MG63 (cell line): ENCODE measurements at regions not wholly inside any gene's neighbourhood (a gene's known extent, or its start where the extent isn't known, plus 50 kb on each side); places are given as distances from the start of the nearest gene placed in this dataset.
A peak's percentile ranks its signal among the peaks of the same experiment; 100 is the strongest.
"Not testable (repeated sequence)": the region's sequence is repeated elsewhere in the genome, so short reads cannot be mapped to it uniquely, and the experiment has no call there.

Experiments used
- DNase-seq: peaks from one replicate; pipeline ENCODE4 v3.0.0-alpha.2; 2020
- H3K27me3 ChIP-seq: fragments of 250-450 bp; sonication (Bioruptor Pico); 2 replicates; pipeline ENCODE4 v1.5.1; 2020; ENCODE audit warnings: mild to moderate bottlenecking, moderate library complexity
- H3K36me3 ChIP-seq: fragments of 250-450 bp; sonication (Bioruptor Pico); 2 replicates; pipeline ENCODE4 v1.5.1; 2020; ENCODE audit warnings: mild to moderate bottlenecking, moderate library complexity
- H3K4me3 ChIP-seq: fragments of 250-450 bp; sonication (Bioruptor Pico); 2 replicates; pipeline ENCODE4 v1.5.1; 2020; ENCODE audit warnings: mild to moderate bottlenecking, moderate library complexity
- H3K9me3 ChIP-seq: fragments of 250-450 bp; sonication (Bioruptor Pico); 2 replicates; pipeline ENCODE4 v1.5.1; 2020; ENCODE audit warnings: mild to moderate bottlenecking, moderate library complexity

DNA sequence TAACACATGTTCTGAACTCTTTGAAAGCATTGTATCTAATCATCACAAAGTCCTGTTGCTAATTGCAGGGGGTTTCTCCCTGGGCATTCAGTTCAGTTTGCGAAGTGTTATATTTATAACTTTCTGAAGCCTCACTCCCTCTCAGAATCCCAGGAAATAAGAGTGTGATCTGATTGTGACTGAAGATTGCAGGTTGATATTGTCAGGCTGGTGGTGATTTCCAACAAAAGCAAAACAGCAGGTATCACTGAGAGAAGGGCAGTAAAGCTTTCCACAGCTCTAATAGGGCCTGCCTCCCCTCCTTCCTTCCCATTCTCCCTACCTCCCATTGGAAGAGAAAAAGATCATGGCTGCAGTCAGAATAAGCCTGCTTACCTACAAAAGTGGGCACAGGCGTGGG, 466.7 kb upstream of the FSHR start:
- Histone ChIP-seq H3K4me3 (no peak overlapping the region), H3K36me3 (no peaks in the 10 kb centered on the region), H3K9me3 (no peaks in the 10 kb centered on the region), H3K27me3 (no peaks in the 10 kb centered on the region)
- DNase-seq: no peak

DNA sequence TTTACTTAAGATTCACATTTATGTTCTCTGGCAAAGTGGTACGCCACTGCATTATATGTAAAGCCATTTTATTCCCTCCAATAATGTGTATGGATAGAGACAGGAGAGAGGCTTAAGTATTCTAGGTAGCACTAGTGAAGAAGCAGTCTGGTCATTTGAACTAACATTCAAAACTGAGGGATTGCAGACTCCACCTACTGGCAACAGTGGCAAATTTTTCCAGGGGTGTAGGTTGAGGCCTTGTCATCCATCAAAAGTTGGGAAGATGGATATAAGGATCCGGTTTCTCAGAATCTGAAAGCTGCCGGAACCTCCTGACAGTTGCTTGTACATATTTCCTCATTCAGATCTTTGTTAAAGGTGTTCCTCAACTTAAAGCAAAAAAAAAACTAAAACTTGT, 465.5 kb upstream of the FSHR start:
- Histone ChIP-seq H3K27me3 (no peaks in the 10 kb centered on the region), H3K9me3 (no peaks in the 10 kb centered on the region), H3K4me3 (no peak overlapping the region), H3K36me3 (no peaks in the 10 kb centered on the region)
- no peak for DNase-seq

DNA sequence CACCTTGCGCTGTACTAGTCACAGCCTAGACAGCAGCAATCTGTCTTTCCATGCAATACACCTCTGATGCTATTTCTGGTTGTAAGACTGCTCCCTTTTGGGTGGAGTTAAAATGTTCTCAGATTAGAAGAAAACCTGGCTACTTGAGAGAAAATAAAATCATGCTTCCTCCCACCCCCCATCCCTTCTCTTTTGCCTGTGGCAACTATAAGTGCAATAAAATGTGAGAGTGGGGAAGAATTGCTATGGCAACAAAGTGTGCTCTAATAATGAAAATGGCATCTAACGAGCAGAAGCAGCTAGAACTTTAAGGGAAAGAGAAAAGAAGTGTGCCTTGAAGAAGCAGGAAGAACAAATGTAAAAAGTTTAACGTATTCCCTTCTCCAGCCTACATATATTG, 464.2 kb upstream of the FSHR start:
- Histone ChIP-seq H3K36me3 (no peaks in the 10 kb centered on the region), H3K27me3 (no peaks in the 10 kb centered on the region), H3K4me3 (no peak overlapping the region), H3K9me3 (no peaks in the 10 kb centered on the region)
- no peak for DNase-seq

DNA sequence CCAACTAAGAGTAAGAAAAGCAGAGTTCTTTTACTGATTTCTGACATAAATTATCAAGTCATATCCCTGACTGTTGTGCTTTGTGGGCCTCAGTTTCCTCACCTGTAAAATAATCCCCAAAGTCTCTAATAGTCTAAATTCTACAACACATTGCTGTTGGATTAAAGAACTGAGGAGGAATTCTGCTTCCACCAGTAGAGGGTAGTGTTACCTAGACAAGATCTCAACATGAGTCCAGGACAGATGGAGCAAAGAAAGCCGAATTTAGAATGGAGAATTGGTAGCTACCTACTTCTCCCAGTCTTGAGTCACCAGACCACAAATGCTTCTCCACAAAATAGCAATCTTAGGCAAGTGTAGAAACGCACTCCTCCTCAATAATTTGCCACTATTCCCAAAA, 462.5 kb upstream of the FSHR start:
- H3K4me3 ChIP-seq: no peak overlapping the region
- H3K27me3 ChIP-seq: no peaks in the 10 kb centered on the region
- no peaks in the 10 kb centered on the region for H3K9me3 ChIP-seq
- no peak for DNase-seq
- no peaks in the 10 kb centered on the region for H3K36me3 ChIP-seq

DNA sequence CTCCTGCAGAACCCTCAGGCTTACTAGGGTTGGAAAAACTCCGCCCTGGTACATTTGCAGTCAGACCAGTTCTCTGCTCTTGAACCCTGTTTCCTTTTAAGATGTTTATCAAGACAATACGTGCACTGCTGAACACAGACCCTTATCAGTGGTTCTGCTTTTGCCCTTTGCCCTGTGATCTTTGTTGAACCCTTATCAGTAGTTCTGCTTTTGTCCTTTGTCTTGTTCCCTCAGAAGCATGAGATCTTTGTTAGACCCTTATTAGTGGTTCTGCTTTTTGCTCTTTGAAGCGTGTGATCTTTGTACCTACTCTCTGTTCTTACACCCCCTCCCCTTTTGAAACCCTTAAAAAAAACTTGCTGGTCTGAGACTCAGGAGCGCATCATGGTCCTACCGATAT, 457.5 kb upstream of the FSHR start:
- not testable (repeated sequence) for H3K27me3 ChIP-seq, H3K36me3 ChIP-seq, DNase-seq

DNA sequence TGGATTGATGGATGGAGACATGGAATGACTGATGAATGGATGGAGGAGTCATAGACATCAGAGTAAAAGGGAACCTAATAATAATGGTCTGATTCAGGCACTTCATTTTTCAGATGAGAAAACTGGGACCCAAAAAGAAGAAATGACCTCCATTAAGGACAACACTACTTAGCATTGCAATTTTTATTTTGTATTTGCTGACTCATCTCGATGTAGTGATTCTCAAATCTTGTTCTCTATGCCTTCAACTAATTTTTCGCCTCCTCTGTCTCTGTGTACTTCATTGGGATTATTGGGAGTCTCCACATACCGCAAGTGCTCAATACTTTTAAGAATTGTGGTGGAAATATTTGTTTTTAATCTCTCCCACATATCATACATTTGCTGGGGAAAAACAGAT, 446.2 kb upstream of the FSHR start:
- Histone ChIP-seq H3K27me3 (no peaks in the 10 kb centered on the region), H3K4me3 (no peak overlapping the region), H3K36me3 (no peaks in the 10 kb centered on the region), H3K9me3 (no peaks in the 10 kb centered on the region)
- no peak for DNase-seq

More for the DNA sequence above, 457.5 kb upstream of the FSHR start:
- H3K9me3 ChIP-seq, H3K4me3 ChIP-seq: not testable (repeated sequence)

DNA sequence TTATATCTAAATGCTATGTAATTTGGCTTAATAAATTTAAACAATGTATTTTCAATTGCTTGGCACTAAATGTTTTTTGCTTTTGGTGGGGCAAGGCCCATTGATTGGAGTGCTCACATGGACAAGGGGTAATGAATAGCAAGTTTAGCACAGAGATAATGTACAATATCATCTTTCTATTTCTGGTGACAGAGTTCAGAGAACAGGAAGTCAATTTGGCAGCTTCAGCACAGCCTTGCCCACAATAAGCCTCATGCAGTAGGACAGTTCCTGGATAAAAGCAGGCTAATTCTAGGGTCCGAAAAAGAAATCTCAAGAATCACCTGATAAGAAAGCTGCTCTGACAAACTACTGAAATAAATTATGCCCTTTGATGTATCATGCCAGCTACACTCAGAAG, 443.9 kb upstream of the FSHR start:
- DNase-seq: no peak
- no peak overlapping the region for H3K4me3 ChIP-seq
- no peaks in the 10 kb centered on the region for H3K9me3 ChIP-seq
- H3K27me3 ChIP-seq: no peaks in the 10 kb centered on the region
- H3K36me3 ChIP-seq: no peaks in the 10 kb centered on the region

DNA sequence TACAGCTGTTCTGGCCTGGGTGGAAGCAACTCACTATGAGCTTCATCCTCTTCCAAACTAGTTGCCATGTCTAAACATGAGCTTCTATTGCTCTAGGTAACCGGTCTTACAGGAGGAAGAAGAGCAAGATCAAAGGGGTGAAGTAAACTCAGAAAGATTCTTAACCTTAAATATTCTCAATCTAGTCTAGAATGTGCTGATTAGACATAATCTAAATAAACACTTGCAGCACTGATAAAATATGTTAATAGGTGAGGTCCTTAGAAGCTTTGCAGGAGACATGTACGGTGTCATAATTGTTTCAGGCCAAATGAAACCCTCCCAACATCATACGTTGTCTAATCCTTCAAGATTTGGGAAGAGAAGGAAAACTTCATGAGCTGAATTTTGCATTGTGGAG, 431.6 kb upstream of the FSHR start:
- DNase-seq: no peak
- H3K27me3 ChIP-seq: no peaks in the 10 kb centered on the region; the same call in 1 of the 2 replicates
- H3K4me3 ChIP-seq: no peak overlapping the region
- no peaks in the 10 kb centered on the region for H3K36me3 ChIP-seq
- H3K9me3 ChIP-seq: no peaks in the 10 kb centered on the region

DNA sequence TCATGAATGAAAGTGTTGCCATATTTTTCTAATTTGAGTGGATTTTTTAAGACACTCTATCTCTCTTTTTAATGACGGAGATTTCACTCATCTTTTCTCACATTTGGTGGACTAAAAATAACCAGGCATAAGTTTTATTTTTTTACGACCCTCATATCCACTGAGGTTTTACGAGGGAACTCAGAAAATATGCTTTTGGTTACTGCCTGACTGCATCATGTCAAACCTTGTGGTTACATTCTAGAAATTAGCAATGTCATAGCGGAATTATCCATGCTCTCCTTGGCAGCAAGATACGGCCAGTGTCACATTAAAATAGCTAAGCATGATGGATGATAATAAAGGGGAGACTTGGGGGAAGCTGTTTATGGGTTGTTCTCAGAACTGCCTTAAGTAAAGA, 428.6 kb upstream of the FSHR start:
- no peaks in the 10 kb centered on the region for H3K9me3 ChIP-seq
- no peak overlapping the region for H3K4me3 ChIP-seq
- H3K27me3 ChIP-seq: no peaks in the 10 kb centered on the region; the same call in 1 of the 2 replicates
- H3K36me3 ChIP-seq: no peaks in the 10 kb centered on the region
- DNase-seq: no peak

DNA sequence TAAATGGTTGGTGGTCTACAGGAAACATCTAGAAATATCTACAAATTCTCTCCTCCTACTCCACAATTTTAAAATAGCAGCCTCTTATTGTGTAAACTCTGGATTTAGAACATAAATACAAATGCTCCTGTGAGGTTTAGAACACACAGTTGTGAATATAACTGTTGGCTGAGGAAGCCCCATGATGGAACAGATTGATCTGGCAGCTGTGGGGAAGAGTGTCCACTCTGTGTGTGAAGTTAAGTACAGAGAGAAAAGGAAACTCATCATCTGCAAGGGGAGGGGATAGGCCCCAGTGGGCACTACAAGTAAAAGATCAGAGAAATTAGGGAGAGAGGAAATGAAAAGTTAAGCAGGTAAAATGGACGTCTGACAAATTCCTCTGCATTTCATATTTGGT, 422.7 kb upstream of the FSHR start:
- no peaks in the 10 kb centered on the region for H3K27me3 ChIP-seq
- DNase-seq: no peak
- no peaks in the 10 kb centered on the region for H3K36me3 ChIP-seq
- H3K9me3 ChIP-seq: no peaks in the 10 kb centered on the region
- H3K4me3 ChIP-seq: no peak overlapping the region

DNA sequence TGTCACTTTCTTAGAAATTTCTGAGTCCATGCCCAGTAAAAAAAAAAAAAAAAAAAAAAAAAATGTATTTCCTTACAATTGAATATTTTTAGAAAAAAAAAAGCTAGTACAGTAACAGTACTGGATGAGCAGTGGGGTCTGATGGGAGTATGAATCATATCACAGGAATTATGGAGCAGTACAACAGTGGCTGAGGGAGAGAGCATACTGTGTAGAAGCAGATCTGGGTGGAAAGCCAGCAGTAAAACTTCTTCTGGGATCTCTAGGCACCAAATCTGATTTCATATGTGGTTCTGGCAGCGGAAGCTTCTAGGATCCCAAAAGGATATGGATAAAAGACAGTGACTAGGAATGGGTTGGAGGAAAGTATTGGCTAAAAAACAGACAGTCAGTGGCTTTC, 414.9 kb upstream of the FSHR start:
- no peak for DNase-seq
- no peaks in the 10 kb centered on the region for H3K36me3 ChIP-seq
- H3K4me3 ChIP-seq: no peak overlapping the region

DNA sequence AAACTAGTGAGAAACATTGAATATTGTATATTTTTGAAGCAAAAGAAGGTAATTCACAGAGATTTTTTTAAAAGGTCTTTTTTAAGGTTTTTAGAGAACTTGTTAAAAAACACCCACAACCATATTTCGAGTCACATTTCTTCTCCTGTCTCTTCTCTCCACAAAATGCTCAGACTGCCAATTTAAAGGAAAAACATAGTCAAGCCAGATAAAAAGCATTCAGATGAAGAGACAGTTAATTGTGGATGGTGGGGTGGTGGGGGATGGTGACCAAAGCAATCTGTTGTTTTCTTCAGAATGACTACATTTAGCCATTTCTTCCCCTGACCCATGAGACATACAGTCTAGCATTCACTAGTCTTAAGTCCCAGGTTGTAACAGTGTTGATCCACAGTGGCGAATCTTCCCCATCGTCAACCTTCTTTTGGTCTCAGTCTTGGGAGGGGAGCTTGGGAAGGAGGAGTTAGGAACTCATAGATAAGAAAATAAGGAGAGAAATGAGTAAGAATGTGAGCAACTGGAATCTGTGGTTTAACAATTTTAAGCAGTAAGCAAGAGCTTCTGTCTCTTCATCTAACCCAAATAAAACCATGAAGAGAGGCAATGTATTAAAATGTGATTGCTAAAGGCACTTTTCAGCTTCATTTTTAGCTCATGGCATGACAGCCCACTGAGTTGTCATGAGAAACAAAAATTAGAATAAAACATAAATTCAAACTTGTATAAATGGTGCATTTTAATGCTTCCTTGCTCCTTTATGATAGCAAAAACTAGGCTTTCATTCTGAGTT, 413.7 kb upstream of the FSHR start:
- no peak for DNase-seq
- H3K36me3 ChIP-seq: no peaks in the 10 kb centered on the region
- no peaks in the 10 kb centered on the region for H3K27me3 ChIP-seq
- H3K9me3 ChIP-seq: no peaks in the 10 kb centered on the region
- no peak overlapping the region for H3K4me3 ChIP-seq

More for the DNA sequence above, 414.9 kb upstream of the FSHR start:
- H3K9me3 ChIP-seq: no peaks in the 10 kb centered on the region
- H3K27me3 ChIP-seq: no peaks in the 10 kb centered on the region

DNA sequence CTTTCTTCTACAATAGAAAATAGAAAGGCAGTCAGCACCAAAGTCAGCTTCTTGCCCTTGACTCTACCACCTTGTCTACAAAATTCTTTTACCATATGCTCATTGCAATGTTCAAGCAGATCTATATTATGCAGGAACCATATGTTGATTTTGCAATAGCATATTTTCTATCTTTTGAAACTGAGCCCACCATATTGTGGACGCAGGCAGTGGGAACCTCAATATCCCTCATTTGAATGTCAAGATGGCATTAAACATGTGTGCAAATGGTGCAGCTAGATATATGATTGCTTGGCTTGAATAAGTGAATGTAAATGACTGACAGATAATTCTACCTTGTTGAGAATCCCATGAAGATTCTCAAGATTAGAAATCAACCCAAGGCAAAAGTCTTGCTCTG, 412.7 kb upstream of the FSHR start:
- DNase-seq: no peak
- Histone ChIP-seq H3K36me3 (no peaks in the 10 kb centered on the region), H3K27me3 (no peaks in the 10 kb centered on the region), H3K4me3 (no peak overlapping the region), H3K9me3 (no peaks in the 10 kb centered on the region)

DNA sequence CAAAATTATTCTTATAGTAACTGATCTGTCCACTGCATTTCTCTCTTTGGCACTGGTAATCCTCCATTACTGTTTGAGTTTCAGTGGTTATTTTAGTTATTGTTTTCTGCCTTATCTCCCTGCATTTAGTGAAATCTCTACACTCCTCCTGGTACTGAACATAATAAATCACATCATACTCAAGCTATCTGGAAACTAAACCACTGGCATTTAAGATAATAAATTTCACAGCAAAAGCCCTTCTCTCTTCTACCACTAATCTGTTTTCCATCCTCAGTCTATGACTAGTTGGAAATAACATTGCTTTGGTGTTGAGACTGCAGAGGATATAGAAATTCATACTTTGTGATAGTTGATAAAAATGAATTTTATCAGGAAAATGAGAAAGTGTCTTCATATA, 399.3 kb upstream of the FSHR start:
- H3K36me3 ChIP-seq: no peaks in the 10 kb centered on the region
- DNase-seq: no peak
- H3K9me3 ChIP-seq: no peaks in the 10 kb centered on the region
- no peak overlapping the region for H3K4me3 ChIP-seq
- H3K27me3 ChIP-seq: no peaks in the 10 kb centered on the region

DNA sequence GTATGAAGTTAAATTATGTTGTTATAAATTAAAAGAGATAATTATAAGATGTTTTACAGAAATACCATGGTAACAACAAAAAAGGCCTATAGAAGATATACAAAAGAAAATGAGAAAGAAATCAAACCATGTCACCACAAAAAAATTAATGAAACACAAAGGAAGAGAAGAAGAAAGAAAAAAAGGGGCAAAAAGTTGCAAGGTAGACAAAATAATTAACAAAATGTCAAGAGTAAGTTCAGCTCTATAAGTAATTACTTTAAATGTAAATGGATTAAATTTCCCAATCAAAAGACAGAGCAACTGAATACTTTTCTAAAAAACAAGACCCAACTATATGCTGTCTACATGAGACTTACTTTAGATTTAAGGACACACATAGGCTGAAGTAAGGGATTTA, 378.4 kb upstream of the FSHR start:
- Histone ChIP-seq H3K36me3 (no peaks in the 10 kb centered on the region), H3K27me3 (no peaks in the 10 kb centered on the region), H3K9me3 (no peaks in the 10 kb centered on the region; the same call in 1 of the 2 replicates), H3K4me3 (no peak overlapping the region)
- no peak for DNase-seq

DNA sequence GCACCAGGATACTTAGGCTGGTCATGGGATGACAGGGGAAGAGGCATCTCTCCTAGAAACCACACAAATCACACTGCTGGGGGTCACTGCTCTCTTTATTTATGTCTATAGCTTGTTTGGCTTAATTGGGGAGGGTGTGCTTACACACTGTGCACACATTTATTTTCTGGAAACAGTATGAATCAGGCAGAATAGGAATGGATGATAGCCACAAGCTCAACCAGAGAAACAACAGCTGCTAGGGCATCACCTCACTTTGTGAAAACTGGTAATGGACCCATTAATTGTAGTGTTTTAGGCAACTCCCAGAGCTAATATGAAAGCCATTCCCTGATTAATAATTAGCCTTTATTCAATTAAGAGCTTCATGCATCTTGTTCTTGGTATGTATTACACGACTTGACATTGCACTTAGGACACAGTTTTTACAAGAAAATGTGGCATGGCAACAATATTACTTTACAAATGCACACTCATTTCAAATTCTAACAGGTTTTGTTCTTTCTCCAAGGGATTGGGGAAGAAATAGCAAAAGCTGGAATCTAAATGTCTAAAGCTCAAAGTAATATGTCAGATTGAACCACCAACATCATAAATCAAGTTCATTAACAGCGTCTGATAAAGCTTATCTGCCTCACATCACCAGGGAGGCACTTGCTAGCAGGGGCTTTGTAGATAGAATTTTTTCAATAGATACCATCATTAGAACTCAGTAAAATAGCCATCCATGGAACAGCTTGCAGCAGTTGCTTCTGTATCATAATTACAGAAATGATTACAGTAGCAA, 361.9 kb upstream of the FSHR start:
- Histone ChIP-seq H3K27me3 (no peaks in the 10 kb centered on the region), H3K9me3 (no peaks in the 10 kb centered on the region), H3K36me3 (no peaks in the 10 kb centered on the region), H3K4me3 (no peak overlapping the region)
- DNase-seq: no peak

DNA sequence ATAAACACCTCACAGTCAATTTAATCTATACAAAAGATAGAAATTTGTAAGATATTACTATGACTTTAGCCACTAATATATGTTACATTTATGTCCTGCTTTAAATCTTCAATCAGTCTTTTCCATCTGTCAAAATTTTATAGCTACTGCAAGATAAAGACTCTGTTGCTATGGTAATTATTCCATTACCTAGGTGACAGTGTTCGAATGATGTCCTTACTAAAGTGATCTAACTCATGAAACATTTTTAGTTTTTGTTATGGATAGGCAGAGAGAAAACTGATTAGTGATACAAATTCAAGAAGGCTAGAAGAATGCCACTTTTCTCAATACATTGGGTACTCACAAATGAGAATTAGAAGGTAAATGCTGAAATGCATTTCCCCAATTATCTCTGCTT, 359.9 kb upstream of the FSHR start:
- no peaks in the 10 kb centered on the region for H3K9me3 ChIP-seq
- DNase-seq: no peak
- H3K4me3 ChIP-seq: no peak overlapping the region
- no peaks in the 10 kb centered on the region for H3K27me3 ChIP-seq
- H3K36me3 ChIP-seq: no peaks in the 10 kb centered on the region

DNA sequence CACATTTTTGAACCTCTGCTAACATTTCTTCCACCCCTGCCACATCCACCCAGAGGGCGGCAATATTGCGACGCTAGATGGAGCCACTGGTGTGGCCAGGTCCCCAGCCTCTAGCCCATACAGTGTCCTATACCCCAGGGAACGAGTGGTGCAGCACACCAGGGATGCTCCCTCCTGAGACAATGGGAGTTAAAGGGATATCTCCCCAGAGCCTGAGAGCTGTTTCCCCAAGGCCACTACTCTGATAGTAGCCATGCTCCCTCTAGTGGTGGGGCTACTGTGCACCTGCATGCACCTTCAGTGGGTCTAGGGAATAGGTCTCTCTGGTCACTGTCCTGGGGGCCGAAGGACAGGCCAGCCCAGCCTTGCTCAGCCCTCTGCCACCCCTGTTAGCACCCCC, 336.4 kb upstream of the FSHR start:
- no peaks in the 10 kb centered on the region for H3K9me3 ChIP-seq
- no peak overlapping the region for H3K4me3 ChIP-seq
- H3K36me3 ChIP-seq: no peaks in the 10 kb centered on the region
- DNase-seq: peak; percentile 6
- no peaks in the 10 kb centered on the region for H3K27me3 ChIP-seq
